Body of pancreas (tissue), 4 donors: ENCODE measurements at regions not wholly inside any gene's neighbourhood (a gene's known extent, or its start where the extent isn't known, plus 50 kb on each side); places are given as distances from the start of the nearest gene placed in this dataset.
A peak's percentile ranks its signal among the peaks of the same experiment; 100 is the strongest.

Experiments
- ATAC-seq: fragments of 150-250 bp; one replicate; pipeline ENCODE4 v1.9.1; 2016
- DNase-seq, 4 donors: peaks; one replicate each; pipeline ENCODE4 v3.0.0-alpha.2; 2019
- H3K27ac ChIP-seq, 4 donors: fragments of 200-600 bp; sonication (generic); 1 replicate in 3 of 4; 2 replicates in 1 of 4; pipeline versions ENCODE4 v1.5.1 to v1.6.1; 2016 to 2019; ENCODE audit warnings: mild to moderate bottlenecking in 1 of 4, mixed read lengths in 1 of 4, moderate library complexity in 1 of 4
- H3K27me3 ChIP-seq, 2 donors: fragments of 200-600 bp; sonication (generic); one replicate each; pipeline ENCODE4 v1.6.0; 2016; ENCODE audit warnings: mild to moderate bottlenecking in 1 of 2
- H3K36me3 ChIP-seq, 2 donors: fragments of 200-600 bp; sonication (generic); replicated peaks in 1 of 2; 2 replicates each; pipeline ENCODE4 v1.5.1; 2016; ENCODE audit warnings: low read depth in 2 of 2; ENCODE audit not compliant: insufficient read depth in 1 of 2
- H3K4me1 ChIP-seq: fragments of 200-600 bp; sonication (generic); one replicate; pipeline ENCODE4 v1.6.0; 2016
- H3K4me3 ChIP-seq, 2 donors: fragments of 200-600 bp; sonication (generic); 1 replicate in 1 of 2; 2 replicates in 1 of 2; pipeline ENCODE4 v1.5.1; 2016 to 2019
- H3K9me3 ChIP-seq, 3 donors: fragments of 200-600 bp; sonication (generic); 1 replicate in 2 of 3; 2 replicates in 1 of 3; pipeline ENCODE4 v1.5.1; 2016
- POLR2A ChIP-seq, 3 donors: fragments of 450-650 bp; IDR thresholded peaks; one replicate each; pipeline ENCODE4 v1.6.1; 2016; ENCODE audit warnings: antibody characterized with exemption in 3 of 3, mild to moderate bottlenecking in 2 of 3
- WGBS, 2 donors: methylation state at CpG; one replicate each; pipeline ENCODE4 v1.1.5; 2017; 5-methylcytosine and 5-hydroxymethylcytosine counted together
- intact Hi-C: fragments of 100-400 bp; cut with DNase I; formaldehyde crosslinking; loops from one replicate; pipeline ENCODE4 v1.15.1; 2023
- TF ChIP-seq, protein P1 (sequence below), 7 experiments: fragments of 450-650 bp in 4 of 7; fragments of 200-600 bp in 3 of 7; sonication (generic) in 3 of 7; IDR thresholded peaks; one replicate each; pipeline ENCODE4 v1.5.1; 2016 to 2019; ENCODE audit warnings: antibody characterized with exemption in 7 of 7

DNA sequence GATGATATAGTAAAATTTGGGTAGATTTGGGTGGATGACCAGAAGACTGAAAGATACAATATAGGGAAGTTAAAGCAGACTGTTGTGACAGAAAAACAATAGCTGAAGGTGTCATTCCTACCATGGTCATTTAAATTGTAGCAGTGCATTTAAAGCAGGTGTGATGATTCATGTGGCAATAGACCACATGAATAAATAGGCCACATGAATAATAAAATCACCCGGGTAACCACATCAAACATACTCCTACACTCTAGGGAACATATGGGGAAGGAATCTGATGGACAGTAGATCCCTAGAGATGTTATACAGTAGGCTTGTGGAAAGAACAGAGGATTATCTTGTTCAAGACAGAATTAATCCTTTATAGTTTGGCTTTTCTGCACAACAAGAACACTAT, 392.6 kb downstream of the SLITRK5 start:
- 0 to 78% methylated on average over 1 of the region's 1 CpG for WGBS, 2 donors
- Histone ChIP-seq H3K4me1 (no peaks in the 10 kb centered on the region), H3K27ac (no peak overlapping the region), H3K27me3 (no peaks in the 10 kb centered on the region), H3K9me3 (no peaks in the 10 kb centered on the region), H3K36me3 (no peaks in the 10 kb centered on the region), H3K4me3 (no peak overlapping the region)
- intact Hi-C loops = no loop called here
- DNase-seq (no peak), ATAC-seq (no peak)
- no peak for TF ChIP-seq POLR2A (IDR thresholded peaks at IDR 0.05)
- TF ChIP-seq, protein P1, sequence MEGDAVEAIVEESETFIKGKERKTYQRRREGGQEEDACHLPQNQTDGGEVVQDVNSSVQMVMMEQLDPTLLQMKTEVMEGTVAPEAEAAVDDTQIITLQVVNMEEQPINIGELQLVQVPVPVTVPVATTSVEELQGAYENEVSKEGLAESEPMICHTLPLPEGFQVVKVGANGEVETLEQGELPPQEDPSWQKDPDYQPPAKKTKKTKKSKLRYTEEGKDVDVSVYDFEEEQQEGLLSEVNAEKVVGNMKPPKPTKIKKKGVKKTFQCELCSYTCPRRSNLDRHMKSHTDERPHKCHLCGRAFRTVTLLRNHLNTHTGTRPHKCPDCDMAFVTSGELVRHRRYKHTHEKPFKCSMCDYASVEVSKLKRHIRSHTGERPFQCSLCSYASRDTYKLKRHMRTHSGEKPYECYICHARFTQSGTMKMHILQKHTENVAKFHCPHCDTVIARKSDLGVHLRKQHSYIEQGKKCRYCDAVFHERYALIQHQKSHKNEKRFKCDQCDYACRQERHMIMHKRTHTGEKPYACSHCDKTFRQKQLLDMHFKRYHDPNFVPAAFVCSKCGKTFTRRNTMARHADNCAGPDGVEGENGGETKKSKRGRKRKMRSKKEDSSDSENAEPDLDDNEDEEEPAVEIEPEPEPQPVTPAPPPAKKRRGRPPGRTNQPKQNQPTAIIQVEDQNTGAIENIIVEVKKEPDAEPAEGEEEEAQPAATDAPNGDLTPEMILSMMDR (IDR thresholded peaks at IDR 0.05) = no peak

DNA sequence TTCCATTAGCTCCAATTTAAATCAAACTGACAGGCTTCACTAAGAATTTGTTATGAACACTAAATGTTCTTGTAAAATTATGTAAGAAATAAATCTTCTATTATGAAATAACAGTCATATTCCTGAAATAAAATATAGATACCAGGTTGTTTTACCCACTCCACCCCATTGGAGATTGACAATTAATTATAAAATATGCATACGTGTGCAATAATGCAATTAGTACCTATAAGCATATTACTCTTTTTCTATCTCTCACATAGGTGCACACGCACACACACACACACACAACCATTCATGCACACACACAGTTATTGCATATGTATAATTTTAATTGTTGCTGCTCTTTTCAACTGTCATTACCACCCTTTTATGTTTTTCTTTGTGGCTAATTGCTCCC, 395.7 kb downstream of the SLITRK5 start:
- H3K4me1 ChIP-seq = no peaks in the 10 kb centered on the region
- WGBS, 2 donors = 64 to 66% methylated on average over 2 of the region's 2 CpGs
- H3K27ac ChIP-seq = no peak overlapping the region
- ATAC-seq = no peak
- TF ChIP-seq, protein P1 (IDR thresholded peaks at IDR 0.05) = no peak
- no peak for TF ChIP-seq POLR2A (IDR thresholded peaks at IDR 0.05)
- no peaks in the 10 kb centered on the region for H3K9me3 ChIP-seq
- intact Hi-C loops = no loop called here
- no peaks in the 10 kb centered on the region for H3K36me3 ChIP-seq
- no peaks in the 10 kb centered on the region for H3K27me3 ChIP-seq
- no peak for DNase-seq
- H3K4me3 ChIP-seq = no peak overlapping the region

DNA sequence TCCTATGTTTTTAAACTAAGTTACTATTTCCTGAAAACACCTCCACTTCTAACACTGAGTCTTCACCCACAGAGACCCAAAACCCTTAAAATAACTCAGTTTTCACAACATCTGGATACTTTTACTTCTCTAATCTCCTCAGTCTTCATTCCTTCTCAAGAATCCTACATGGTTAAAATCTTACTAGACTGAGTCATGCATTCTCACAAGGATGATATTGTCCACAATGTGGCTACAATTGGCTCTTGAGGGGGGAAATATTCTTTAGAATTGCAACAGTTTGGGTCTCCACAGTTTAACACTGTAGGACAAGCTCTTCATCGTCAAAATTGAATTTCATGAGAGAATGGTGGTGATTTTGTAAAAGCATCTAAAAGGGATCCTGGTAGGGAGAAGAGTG, 397.1 kb downstream of the SLITRK5 start:
- Histone ChIP-seq H3K4me1 (no peaks in the 10 kb centered on the region), H3K9me3 (no peaks in the 10 kb centered on the region), H3K27me3 (no peaks in the 10 kb centered on the region), H3K4me3 (no peak overlapping the region), H3K36me3 (no peaks in the 10 kb centered on the region), H3K27ac (no peak overlapping the region)
- ATAC-seq (no peak), DNase-seq (no peak)
- TF ChIP-seq POLR2A (IDR thresholded peaks at IDR 0.05) = no peak
- TF ChIP-seq, protein P1 (IDR thresholded peaks at IDR 0.05) = no peak
- WGBS, 2 donors = 71 to 80% methylated on average over 1 of the region's 1 CpG
- intact Hi-C loops = no loop called here

DNA sequence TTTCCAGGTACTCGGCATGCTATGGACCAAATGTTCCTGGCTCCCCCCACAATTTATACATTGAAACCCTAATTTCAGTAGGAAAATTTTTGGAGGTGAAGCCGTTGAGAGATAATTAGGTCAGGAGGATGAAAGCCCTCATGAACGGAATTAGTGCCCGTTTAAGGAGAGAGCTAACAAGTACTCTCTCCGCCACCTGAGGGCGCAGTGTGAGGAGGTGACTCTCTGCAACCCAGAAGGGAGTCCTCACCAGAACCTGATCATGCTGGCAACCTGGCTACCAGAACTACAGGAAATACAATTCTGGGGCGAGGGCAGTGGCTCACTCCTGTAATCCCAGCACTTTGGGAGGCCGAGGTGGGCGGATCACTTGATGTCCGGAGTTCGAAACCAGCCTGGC, 397.8 kb downstream of the SLITRK5 start:
- Histone ChIP-seq H3K36me3 (no peaks in the 10 kb centered on the region), H3K27ac (no peak overlapping the region), H3K4me1 (no peaks in the 10 kb centered on the region), H3K9me3 (no peaks in the 10 kb centered on the region), H3K4me3 (no peak overlapping the region), H3K27me3 (no peaks in the 10 kb centered on the region)
- TF ChIP-seq POLR2A (IDR thresholded peaks at IDR 0.05) = no peak
- TF ChIP-seq, protein P1 (IDR thresholded peaks at IDR 0.05) = no peak
- peak in 2 of 4 donors; percentile 3 to 5 for DNase-seq
- no peak for ATAC-seq
- 79 to 87% methylated on average over 11 of the region's 11 CpGs for WGBS, 2 donors
- intact Hi-C loops = no loop called here

DNA sequence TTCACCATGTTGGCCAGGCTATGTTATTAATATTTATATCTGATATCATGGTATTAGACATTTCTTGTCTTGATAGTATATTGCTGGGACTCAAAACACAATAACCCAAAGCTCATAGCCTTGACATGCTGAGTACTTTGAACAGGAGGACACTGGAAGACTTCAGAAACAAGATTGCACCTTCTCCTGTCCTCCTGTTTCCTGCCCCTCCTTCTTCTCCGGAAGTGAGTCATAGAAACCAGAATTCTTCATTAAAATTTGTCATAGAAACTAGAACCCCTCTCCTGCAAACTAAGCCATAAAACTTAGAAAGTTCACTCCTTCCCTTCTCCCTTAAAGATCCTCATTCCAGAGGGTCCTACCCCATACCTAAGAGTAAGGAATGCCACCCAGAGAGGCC, 400.2 kb downstream of the SLITRK5 start:
- Histone ChIP-seq H3K4me3 (no peak overlapping the region), H3K9me3 (no peaks in the 10 kb centered on the region), H3K27ac (no peak overlapping the region), H3K4me1 (no peaks in the 10 kb centered on the region), H3K36me3 (no peaks in the 10 kb centered on the region), H3K27me3 (no peaks in the 10 kb centered on the region)
- 53 to 76% methylated on average over 1 of the region's 1 CpG for WGBS, 2 donors
- ATAC-seq = no peak
- intact Hi-C loops = no loop called here
- TF ChIP-seq POLR2A (IDR thresholded peaks at IDR 0.05) = no peak
- TF ChIP-seq, protein P1 (IDR thresholded peaks at IDR 0.05) = no peak
- no peak for DNase-seq
